ENCODE measurements at regions not wholly inside any gene's neighbourhood (a gene's known extent, or its start where the extent isn't known, plus 50 kb on each side); places are given as distances from the start of the nearest gene placed in this dataset.
A peak's percentile ranks its signal among the peaks of the same experiment; 100 is the strongest.

DNA sequence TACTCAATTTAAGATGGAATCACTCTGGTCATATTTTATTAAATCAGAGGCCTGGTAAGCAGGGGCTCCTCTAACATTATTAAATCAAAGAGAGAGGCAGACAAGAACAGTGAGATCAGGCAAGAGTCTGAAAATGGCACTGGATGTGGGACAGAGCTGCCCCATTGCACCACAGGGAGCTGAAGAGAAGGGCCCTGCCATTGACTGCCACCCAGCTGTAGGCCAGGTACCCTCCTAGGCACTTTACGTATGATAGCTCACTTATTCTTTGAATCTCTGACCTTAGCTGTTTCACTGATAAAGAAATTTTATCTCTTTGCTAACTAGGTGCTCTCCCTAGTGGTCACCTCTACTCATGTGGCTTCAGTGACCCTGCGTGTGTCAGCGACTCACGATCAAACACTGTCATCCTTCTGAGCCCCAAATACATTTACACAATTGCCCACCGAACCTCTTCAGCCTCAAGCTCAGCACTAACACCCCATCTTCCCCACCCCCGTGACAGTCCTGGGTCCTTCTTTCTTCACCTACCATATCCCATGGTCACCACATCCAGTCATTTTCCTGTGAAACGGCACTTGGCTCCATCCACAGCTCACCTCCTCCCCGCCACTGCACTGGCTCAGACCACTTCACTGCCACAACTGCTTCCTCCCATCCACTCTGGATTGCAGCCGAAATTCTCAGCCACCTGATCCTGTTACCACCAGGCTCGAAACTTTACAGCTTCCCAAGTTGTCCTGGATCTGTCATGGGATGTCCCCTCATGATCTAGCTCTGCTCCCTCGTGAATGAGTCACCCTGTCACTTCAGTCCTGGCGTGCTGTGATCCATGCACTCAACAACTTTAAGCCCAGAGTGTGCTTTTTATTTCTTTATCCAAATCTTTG is 97.3 kb upstream of the SYT6 start:
- Histone ChIP-seq H2BK5ac (ENCODE audit: low read depth, low read length, poor library complexity, severe bottlenecking) (no peak overlapping the region), H4K8ac (ENCODE audit: low read depth in 2 of 2, low read length in 2 of 2) (no peak overlapping the region), H3K4me1 (ENCODE audit: control insufficient read depth, insufficient read depth, low read length) (no peaks in the 10 kb centered on the region), H2BK15ac (ENCODE audit: low read depth, low read length) (no peak overlapping the region), H3K23ac (ENCODE audit: low read depth, low read length) (no peak overlapping the region; the same call in 1 of the 2 replicates), H3K4ac (ENCODE audit: low read depth, low read length) (no peak overlapping the region), H2AFZ (replicated peaks; ENCODE audit: low read length, poor library complexity) (peak overlapping the region; percentile 43), H2AK5ac (ENCODE audit: low read depth, low read length) (no peak overlapping the region), H4K20me1 (ENCODE audit: insufficient read depth, low read length) (no peaks in the 10 kb centered on the region), H3K79me1 (ENCODE audit: low read depth in 1 of 2, low read length in 2 of 2) (no peaks in the 10 kb centered on the region), H4K5ac (ENCODE audit: low read depth, low read length) (no peak overlapping the region), H3K4me2 (ENCODE audit: low read depth, low read length) (no peak overlapping the region), H4K91ac (ENCODE audit: insufficient read depth, low read depth, low read length) (no peak overlapping the region), H3K9me3 (ENCODE audit: control insufficient read depth, insufficient read depth, low read length) (no peaks in the 10 kb centered on the region), H3K27me3 (ENCODE audit: control insufficient read depth, insufficient read depth, low read length) (no peaks in the 10 kb centered on the region; the same call in none of the 2 replicates), H3K36me3 (ENCODE audit: control insufficient read depth, insufficient read depth, low read length) (no peaks in the 10 kb centered on the region), H3K18ac (ENCODE audit: low read depth, low read length) (no peak overlapping the region), H3K14ac (replicated peaks; ENCODE audit: low read depth, low read length) (no peak overlapping the region), H3K9me1 (ENCODE audit: insufficient read depth, low read length) (no peaks in the 10 kb centered on the region), H3K9ac (ENCODE audit: low read depth, low read length) (no peak overlapping the region), H3K56ac (ENCODE audit: extremely low read depth, insufficient read depth, low read length) (no peak overlapping the region), H3K27ac (ENCODE audit: insufficient read depth, low read length) (no peak overlapping the region), H2AK9ac (replicated peaks; ENCODE audit: low read depth, low read length, poor library complexity) (no peak overlapping the region), H2BK20ac (ENCODE audit: low read depth, low read length) (no peak overlapping the region), H2BK120ac (ENCODE audit: low read depth, low read length) (no peak overlapping the region), H3K4me3 (ENCODE audit: insufficient read depth, low read depth, low read length) (no peak overlapping the region)
- in situ Hi-C loops (cut with MboI; ENCODE audit: low sequenced_read_pairs): no loop called here
- no peak for ATAC-seq (ENCODE audit: low read depth)
- dilution Hi-C loops (cut with HindIII; ENCODE audit: low sequenced_read_pairs, unreplicated experiment): no loop called here
- 59% methylated on average over 10 of the region's 12 CpGs; no CpG with 5 or more reads in 1 of the 2 experiments for WGBS, 2 experiments (ENCODE audit: extremely low coverage in 2 of 2, insufficient read length in 1 of 2)
- BruUV-seq (replicated peaks): no TSS peak
- ChIA-PET CTCF (no interaction called here), POLR2A (ENCODE audit: unreplicated experiment) (no interaction called here)
- intact Hi-C loops (cut with micrococcal nuclease): loop anchor here (2.0 kb wide), 1 partner anchor 44 kb away; no protein-coding TSS in a partner anchor
- no peak for DNase-seq
- TF ChIP-seq SMC3 (IDR thresholded peaks at IDR 0.05; ENCODE audit: low read depth, low read length): no peak
- no peak for TF ChIP-seq RCOR1 (IDR thresholded peaks at IDR 0.05; ENCODE audit: insufficient replicate concordance, low read length)
- no peak for TF ChIP-seq MAFK (IDR thresholded peaks at IDR 0.05; ENCODE audit: low read depth, low read length)
- TF ChIP-seq RFX5 (IDR thresholded peaks at IDR 0.05; ENCODE audit: low read depth, low read length): no peak
- TF ChIP-seq, protein P1, sequence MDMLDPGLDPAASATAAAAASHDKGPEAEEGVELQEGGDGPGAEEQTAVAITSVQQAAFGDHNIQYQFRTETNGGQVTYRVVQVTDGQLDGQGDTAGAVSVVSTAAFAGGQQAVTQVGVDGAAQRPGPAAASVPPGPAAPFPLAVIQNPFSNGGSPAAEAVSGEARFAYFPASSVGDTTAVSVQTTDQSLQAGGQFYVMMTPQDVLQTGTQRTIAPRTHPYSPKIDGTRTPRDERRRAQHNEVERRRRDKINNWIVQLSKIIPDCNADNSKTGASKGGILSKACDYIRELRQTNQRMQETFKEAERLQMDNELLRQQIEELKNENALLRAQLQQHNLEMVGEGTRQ (IDR thresholded peaks at IDR 0.05; ENCODE audit: low read depth, low read length): no peak
- no peak for TF ChIP-seq MXI1 (IDR thresholded peaks at IDR 0.05; ENCODE audit: borderline replicate concordance, low read depth, low read length)
- TF ChIP-seq, protein P2, sequence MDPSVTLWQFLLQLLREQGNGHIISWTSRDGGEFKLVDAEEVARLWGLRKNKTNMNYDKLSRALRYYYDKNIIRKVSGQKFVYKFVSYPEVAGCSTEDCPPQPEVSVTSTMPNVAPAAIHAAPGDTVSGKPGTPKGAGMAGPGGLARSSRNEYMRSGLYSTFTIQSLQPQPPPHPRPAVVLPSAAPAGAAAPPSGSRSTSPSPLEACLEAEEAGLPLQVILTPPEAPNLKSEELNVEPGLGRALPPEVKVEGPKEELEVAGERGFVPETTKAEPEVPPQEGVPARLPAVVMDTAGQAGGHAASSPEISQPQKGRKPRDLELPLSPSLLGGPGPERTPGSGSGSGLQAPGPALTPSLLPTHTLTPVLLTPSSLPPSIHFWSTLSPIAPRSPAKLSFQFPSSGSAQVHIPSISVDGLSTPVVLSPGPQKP (IDR thresholded peaks at IDR 0.05; ENCODE audit: borderline replicate concordance, low read depth, low read length): no peak
- TF ChIP-seq MAZ (IDR thresholded peaks at IDR 0.05; ENCODE audit: borderline replicate concordance, low read depth, low read length): no peak

Measured in IMR-90 (cell line).